Esophagus squamous epithelium (tissue), 5 donors: ENCODE measurements at regions not wholly inside any gene's neighbourhood (a gene's known extent, or its start where the extent isn't known, plus 50 kb on each side); places are given as distances from the start of the nearest gene placed in this dataset.

Experiments
- DNase-seq: peaks from one replicate; lab custom pipeline; 2025; lab: John Stamatoyannopoulos, UW
- H3K27ac ChIP-seq, 4 donors: fragments of 200-600 bp; sonication (generic); one replicate each; pipeline ENCODE4 v1.5.1; 2016 to 2019; ENCODE audit warnings: mild to moderate bottlenecking in 1 of 4
- H3K27me3 ChIP-seq, 4 donors: fragments of 200-600 bp; sonication (generic); 1 replicate in 3 of 4; 2 replicates in 1 of 4; pipeline versions ENCODE4 v1.5.1 to v1.6.0; 2017 to 2021; ENCODE audit warnings: antibody characterized with exemption in 1 of 4
- H3K36me3 ChIP-seq, 3 donors: fragments of 200-600 bp; sonication (generic); one replicate each; pipeline ENCODE4 v1.5.1; 2016 to 2019
- H3K4me1 ChIP-seq, 3 donors: fragments of 200-600 bp; sonication (generic); one replicate each; pipeline ENCODE4 v1.5.1; 2017 to 2019
- H3K4me3 ChIP-seq, 4 donors: fragments of 200-600 bp; sonication (generic); 1 replicate in 3 of 4; 2 replicates in 1 of 4; pipeline ENCODE4 v1.5.1; 2016 to 2019; ENCODE audit warnings: mild to moderate bottlenecking in 2 of 4, moderate library complexity in 1 of 4
- H3K9me3 ChIP-seq, 3 donors: fragments of 200-600 bp; sonication (generic); one replicate each; pipeline ENCODE4 v1.5.1; 2016 to 2019
- POLR2A ChIP-seq, 4 donors: fragments of 450-650 bp; IDR thresholded peaks; one replicate each; pipeline ENCODE4 v1.6.1; 2017; ENCODE audit warnings: antibody characterized with exemption in 4 of 4, mild to moderate bottlenecking in 4 of 4, moderate library complexity in 3 of 4
- WGBS, 2 donors: methylation state at CpG; one replicate each; pipeline ENCODE4 v1.1.5; 2018; 5-methylcytosine and 5-hydroxymethylcytosine counted together
- intact Hi-C: fragments of 100-400 bp; cut with DNase I; formaldehyde crosslinking; loops from one replicate; pipeline ENCODE4 v1.15.0; 2022
- TF ChIP-seq, protein P1 (sequence below), 6 experiments: fragments of 450-650 bp in 4 of 6; fragments of 200-600 bp in 2 of 6; sonication (generic) in 2 of 6; IDR thresholded peaks; one replicate each; pipeline ENCODE4 v1.5.1; 2016 to 2019; ENCODE audit warnings: antibody characterized with exemption in 6 of 6, mild to moderate bottlenecking in 4 of 6, moderate library complexity in 4 of 6
- donor health status: DM: yes; HTN: yes; CAD: no.

DNA sequence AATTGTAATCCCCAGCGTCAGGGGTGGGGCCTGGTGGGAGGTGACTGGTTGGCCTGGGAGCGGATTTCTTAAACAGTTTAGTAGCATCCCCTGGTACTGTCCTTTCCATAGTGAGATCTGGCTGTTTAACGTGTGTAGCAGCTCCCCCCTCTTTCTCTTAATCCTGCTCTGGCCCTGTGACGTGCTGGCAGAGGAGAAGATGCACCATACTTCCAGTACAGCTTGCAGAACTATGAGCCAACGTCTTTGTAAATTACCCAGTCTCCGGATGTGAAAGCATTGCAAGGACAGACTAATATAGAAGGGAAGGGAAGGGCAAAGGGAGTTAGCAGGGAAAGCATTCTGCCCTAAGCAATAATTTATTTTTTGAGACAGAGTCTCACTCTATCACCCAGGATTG is 83.9 kb downstream of the RMI2 start:
- Histone ChIP-seq H3K27me3 (no peaks in the 10 kb centered on the region), H3K4me3 (no peak overlapping the region), H3K27ac (no peak overlapping the region), H3K36me3 (no peaks in the 10 kb centered on the region), H3K4me1 (no peaks in the 10 kb centered on the region), H3K9me3 (no peaks in the 10 kb centered on the region)
- TF ChIP-seq, protein P1, sequence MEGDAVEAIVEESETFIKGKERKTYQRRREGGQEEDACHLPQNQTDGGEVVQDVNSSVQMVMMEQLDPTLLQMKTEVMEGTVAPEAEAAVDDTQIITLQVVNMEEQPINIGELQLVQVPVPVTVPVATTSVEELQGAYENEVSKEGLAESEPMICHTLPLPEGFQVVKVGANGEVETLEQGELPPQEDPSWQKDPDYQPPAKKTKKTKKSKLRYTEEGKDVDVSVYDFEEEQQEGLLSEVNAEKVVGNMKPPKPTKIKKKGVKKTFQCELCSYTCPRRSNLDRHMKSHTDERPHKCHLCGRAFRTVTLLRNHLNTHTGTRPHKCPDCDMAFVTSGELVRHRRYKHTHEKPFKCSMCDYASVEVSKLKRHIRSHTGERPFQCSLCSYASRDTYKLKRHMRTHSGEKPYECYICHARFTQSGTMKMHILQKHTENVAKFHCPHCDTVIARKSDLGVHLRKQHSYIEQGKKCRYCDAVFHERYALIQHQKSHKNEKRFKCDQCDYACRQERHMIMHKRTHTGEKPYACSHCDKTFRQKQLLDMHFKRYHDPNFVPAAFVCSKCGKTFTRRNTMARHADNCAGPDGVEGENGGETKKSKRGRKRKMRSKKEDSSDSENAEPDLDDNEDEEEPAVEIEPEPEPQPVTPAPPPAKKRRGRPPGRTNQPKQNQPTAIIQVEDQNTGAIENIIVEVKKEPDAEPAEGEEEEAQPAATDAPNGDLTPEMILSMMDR (IDR thresholded peaks at IDR 0.05) = no peak
- TF ChIP-seq POLR2A (IDR thresholded peaks at IDR 0.05) = no peak
- no peak for DNase-seq
- intact Hi-C loops = no loop called here
- 53 to 58% methylated on average over 6 of the region's 6 CpGs for WGBS, 2 donors

DNA sequence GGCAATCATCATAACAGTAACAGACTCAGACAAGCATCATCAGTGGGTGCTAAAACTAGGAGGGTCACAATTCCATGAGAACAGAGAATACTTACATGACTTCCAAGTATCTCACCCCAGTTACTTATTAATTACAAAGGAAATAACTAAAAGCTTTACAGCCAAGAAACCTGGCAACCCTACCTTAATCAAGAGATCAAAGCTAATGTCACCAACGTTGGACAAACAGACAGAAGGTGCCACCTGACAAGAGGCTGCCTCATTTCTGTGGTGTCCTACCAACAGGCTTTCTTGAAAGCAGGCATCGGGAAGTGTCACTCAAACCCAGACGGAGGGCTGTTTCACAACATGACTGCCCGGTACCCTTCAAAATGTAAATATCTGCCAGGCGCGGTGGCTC is 84.6 kb downstream of the RMI2 start:
- Histone ChIP-seq H3K4me1 (no peaks in the 10 kb centered on the region), H3K4me3 (no peak overlapping the region), H3K27me3 (no peaks in the 10 kb centered on the region), H3K27ac (no peak overlapping the region), H3K36me3 (no peaks in the 10 kb centered on the region), H3K9me3 (no peaks in the 10 kb centered on the region)
- 61 to 73% methylated on average over 6 of the region's 6 CpGs for WGBS, 2 donors
- TF ChIP-seq, protein P1 (IDR thresholded peaks at IDR 0.05) = no peak
- no peak for TF ChIP-seq POLR2A (IDR thresholded peaks at IDR 0.05)
- DNase-seq = no peak
- intact Hi-C loops = no loop called here

DNA sequence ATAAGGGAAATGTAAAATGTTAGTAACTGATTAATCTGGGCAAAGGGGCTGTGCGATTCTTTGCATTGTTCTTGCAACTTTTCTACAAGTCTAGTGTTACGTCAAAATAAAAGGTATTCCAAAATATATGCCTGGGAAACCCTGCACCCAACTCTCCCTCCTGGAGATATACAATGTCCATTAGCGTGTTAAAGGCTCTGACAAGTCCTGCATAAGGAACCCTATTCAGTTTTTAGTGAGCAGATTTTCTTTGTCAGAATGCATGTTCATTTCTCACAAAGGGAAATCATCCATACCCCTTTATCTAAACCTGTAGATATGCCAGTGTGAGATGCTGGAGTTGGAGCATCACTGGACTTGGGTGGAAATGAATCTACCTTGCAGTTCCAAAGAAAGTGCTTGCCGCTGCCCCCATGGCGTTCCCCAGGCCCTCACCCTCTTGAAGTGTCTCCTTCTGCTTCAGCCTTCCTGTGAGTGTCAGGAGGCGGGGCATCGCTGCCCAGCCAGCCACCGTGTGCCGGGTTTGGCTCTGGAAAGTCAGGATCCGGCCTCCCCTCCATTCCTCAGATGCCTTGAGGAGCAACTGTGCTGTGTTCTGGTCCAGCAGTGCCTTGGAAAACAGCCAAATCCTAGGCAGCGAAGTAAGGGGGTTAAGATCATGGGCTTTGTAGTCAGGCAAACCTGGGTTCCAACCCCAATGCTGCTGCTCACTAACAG is 85.5 kb downstream of the RMI2 start:
- 80 to 81% methylated on average over 3 to 5 of the region's 11 CpGs for WGBS, 2 donors
- DNase-seq = no peak

DNA sequence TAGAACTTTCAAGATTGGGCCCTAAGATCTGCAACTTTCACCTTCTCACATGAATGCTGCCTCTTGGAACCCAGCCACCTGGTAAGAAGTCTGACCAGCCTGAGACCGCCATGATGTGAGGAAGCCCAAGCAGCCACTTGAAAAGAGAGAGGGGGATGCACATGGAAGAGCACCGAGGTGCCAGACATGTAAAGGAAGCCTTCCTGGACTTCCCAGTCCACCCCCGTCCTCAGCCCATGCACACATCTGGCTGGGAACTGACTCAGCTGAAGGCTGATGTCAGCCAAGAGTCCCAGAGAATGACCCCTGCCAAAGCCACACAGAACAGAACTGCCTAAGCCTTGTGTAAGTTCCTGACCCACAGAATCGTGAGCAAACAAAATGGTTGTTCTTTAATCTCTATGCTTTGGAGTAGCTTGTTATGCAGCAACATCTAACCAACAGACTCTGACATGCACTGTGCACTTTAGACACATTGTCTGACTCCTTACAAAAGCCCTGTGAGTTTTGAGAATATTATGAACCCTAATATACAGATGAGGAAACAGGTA is 86.7 kb downstream of the RMI2 start:
- Histone ChIP-seq H3K27ac (no peak overlapping the region), H3K36me3 (no peaks in the 10 kb centered on the region), H3K9me3 (no peaks in the 10 kb centered on the region), H3K4me3 (no peak overlapping the region), H3K4me1 (no peaks in the 10 kb centered on the region), H3K27me3 (peaks cover 0 to 5% (median 0%) of the 10 kb centered on the region in 4 donors)
- 67 to 73% methylated on average over 2 to 3 of the region's 4 CpGs for WGBS, 2 donors
- no peak for DNase-seq
- intact Hi-C loops = no loop called here
- TF ChIP-seq POLR2A (IDR thresholded peaks at IDR 0.05) = no peak
- TF ChIP-seq, protein P1 (IDR thresholded peaks at IDR 0.05) = no peak

More for the DNA sequence above, 85.5 kb downstream of the RMI2 start:
- no peak overlapping the region for H3K27ac ChIP-seq
- TF ChIP-seq POLR2A (IDR thresholded peaks at IDR 0.05) = no peak
- TF ChIP-seq, protein P1 (IDR thresholded peaks at IDR 0.05) = no peak
- intact Hi-C loops = no loop called here
- no peaks in the 10 kb centered on the region for H3K9me3 ChIP-seq
- peaks cover 0 to 3% (median 0%) of the 10 kb centered on the region in 4 donors for H3K27me3 ChIP-seq
- H3K36me3 ChIP-seq = no peaks in the 10 kb centered on the region
- no peaks in the 10 kb centered on the region for H3K4me1 ChIP-seq
- H3K4me3 ChIP-seq = no peak overlapping the region

DNA sequence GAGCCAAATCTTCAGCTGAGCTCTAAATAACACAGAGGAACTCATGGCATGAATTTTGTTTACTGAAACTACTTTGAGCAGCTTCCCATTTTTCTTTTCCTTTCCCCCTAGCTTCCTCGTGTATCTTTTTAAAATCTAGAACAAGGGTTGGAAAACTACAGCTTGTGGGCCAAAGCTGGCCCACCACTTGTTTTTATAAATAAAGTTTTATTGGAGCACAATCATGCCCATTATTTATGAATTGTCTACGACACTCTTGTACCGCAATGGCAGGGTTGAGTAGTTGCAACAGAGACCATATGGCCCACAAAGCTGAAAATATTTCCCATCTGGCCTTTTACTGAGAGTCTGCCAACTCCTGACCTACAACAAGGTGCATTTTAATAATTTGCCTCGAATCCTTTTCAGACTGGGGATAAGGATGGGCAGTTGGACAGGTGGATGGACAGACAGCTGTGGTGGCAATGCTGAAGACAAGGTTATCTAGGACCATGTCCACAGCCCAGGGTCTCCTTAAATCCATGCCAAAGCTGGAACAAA is 87.7 kb downstream of the RMI2 start:
- H3K27ac ChIP-seq = no peak overlapping the region
- intact Hi-C loops = no loop called here
- H3K27me3 ChIP-seq = peaks cover 0 to 5% (median 0%) of the 10 kb centered on the region in 4 donors
- DNase-seq = no peak
- TF ChIP-seq POLR2A (IDR thresholded peaks at IDR 0.05) = no peak
- TF ChIP-seq, protein P1 (IDR thresholded peaks at IDR 0.05) = no peak
- no peaks in the 10 kb centered on the region for H3K36me3 ChIP-seq
- H3K9me3 ChIP-seq = no peaks in the 10 kb centered on the region
- no peaks in the 10 kb centered on the region for H3K4me1 ChIP-seq
- 68 to 76% methylated on average over 4 of the region's 4 CpGs for WGBS, 2 donors
- no peak overlapping the region for H3K4me3 ChIP-seq
